CD4-positive, alpha-beta T cell (primary cell): ENCODE measurements at regions not wholly inside any gene's neighbourhood (a gene's known extent, or its start where the extent isn't known, plus 50 kb on each side); places are given as distances from the start of the nearest gene placed in this dataset.

ENCODE experiments used
- ATAC-seq: fragments of 200-7000 bp; cut with Tn5 transposase; one replicate; pipeline ENCODE4 v1.10.0; 2022; ENCODE audit warnings: mild to moderate bottlenecking; ENCODE audit not compliant: poor library complexity
- CTCF ChIA-PET: fragments of 350-600 bp; sonication (Branson Sonifier 250); formaldehyde crosslinking; loops from one replicate; lab custom pipeline; 2021; ENCODE audit warnings: antibody characterized with exemption, inconsistent platforms; lab: Charles Lee
- POLR2A ChIA-PET: fragments of 350-600 bp; sonication (Branson Sonifier 250); formaldehyde crosslinking; loops from one replicate; lab custom pipeline; 2021; ENCODE audit warnings: antibody characterized with exemption, inconsistent platforms; lab: Charles Lee
- DNase-seq, 14 experiments: peaks; one replicate each; pipeline ENCODE4 v3.0.0-alpha.2; 2013 to 2020; ENCODE audit warnings: mixed read lengths in 2 of 14
- H3K27ac ChIP-seq, 2 donors: one replicate each; pipeline versions ENCODE4 v1.5.1 to v1.7.0; 2013; ENCODE audit warnings: low read length in 2 of 2, low read depth in 1 of 2, mild to moderate bottlenecking in 1 of 2
- H3K27me3 ChIP-seq, 2 experiments: 1 replicate in 1 of 2; 2 replicates in 1 of 2; pipeline versions ENCODE4 v1.6.1 to v1.7.0; 2013; ENCODE audit warnings: low read length in 2 of 2, control low read depth in 1 of 2, mild to moderate bottlenecking in 1 of 2, moderate library complexity in 1 of 2; ENCODE audit not compliant: insufficient read depth in 2 of 2, control insufficient read depth in 1 of 2
- H3K36me3 ChIP-seq: one replicate; pipeline ENCODE4 v1.6.1; 2013; ENCODE audit warnings: low read length, control low read depth; ENCODE audit not compliant: insufficient read depth
- H3K4me1 ChIP-seq: one replicate; pipeline ENCODE4 v1.6.1; 2013; ENCODE audit warnings: low read length, control low read depth; ENCODE audit not compliant: insufficient read depth
- H3K4me3 ChIP-seq: one replicate; pipeline ENCODE4 v1.5.1; 2013; ENCODE audit warnings: mild to moderate bottlenecking, low read length, moderate library complexity
- H3K9me3 ChIP-seq, 2 experiments: 1 replicate in 1 of 2; 2 replicates in 1 of 2; pipeline versions ENCODE4 v1.6.1 to v1.7.0; 2013; ENCODE audit warnings: low read length in 2 of 2, mild to moderate bottlenecking in 2 of 2, control low read depth in 1 of 2, moderate library complexity in 1 of 2; ENCODE audit not compliant: control insufficient read depth in 1 of 2, insufficient read depth in 1 of 2
- H3K27ac Mint-ChIP-seq: one replicate; pipeline ENCODE4 v1.8.0; 2020; ENCODE audit warnings: mixed read lengths
- H3K27me3 Mint-ChIP-seq: one replicate; pipeline ENCODE4 v1.8.0; 2021; ENCODE audit warnings: mixed read lengths
- H3K36me3 Mint-ChIP-seq: one replicate; pipeline ENCODE4 v1.8.0; 2021; ENCODE audit warnings: low read depth, mixed read lengths
- H3K4me1 Mint-ChIP-seq: one replicate; pipeline ENCODE4 v1.8.0; 2021; ENCODE audit warnings: low read depth, mixed read lengths
- H3K4me3 Mint-ChIP-seq: one replicate; pipeline ENCODE4 v1.8.0; 2020; ENCODE audit warnings: mild to moderate bottlenecking, mixed read lengths
- H3K9me3 Mint-ChIP-seq: one replicate; pipeline ENCODE4 v1.8.0; 2020; ENCODE audit warnings: mixed read lengths
- intact Hi-C, 2 experiments: fragments of 100-400 bp; cut with DNase I in 1 of 2; cut with micrococcal nuclease in 1 of 2; formaldehyde crosslinking; loops; one replicate each; pipeline versions ENCODE4 v1.15.1 to v1.9.0; 2023 to 2025; cut with DNase I, micrococcal nuclease
- TF ChIP-seq, protein P1 (sequence below): fragments of 200-600 bp; IDR thresholded peaks from one replicate; pipeline ENCODE4 v1.8.0; 2022; ENCODE audit warnings: antibody characterized with exemption, mild to moderate bottlenecking

DNA sequence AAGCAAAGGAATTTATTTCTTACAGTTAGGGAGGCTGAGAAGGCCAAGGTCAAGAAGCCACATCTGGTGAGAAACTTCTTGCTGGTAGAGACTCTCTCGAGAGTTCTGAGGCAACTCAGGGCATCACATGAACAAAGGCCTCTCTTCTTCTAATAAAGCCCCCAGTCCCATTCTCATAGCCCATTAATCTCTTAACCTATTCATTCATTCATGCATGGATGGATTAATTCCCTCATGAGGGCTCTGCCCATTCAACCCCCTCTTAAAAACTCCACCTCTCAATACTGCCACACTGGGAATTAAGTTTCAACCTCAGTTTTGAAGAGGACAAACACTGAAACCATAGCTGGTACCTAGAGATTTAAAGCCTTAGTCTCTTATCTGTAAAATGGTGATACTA lies 217.9 kb upstream of the SPTLC3 start:
- H3K36me3 Mint-ChIP-seq: no peaks in the 10 kb centered on the region
- no peaks in the 10 kb centered on the region for H3K9me3 Mint-ChIP-seq
- Histone ChIP-seq H3K4me1 (no peaks in the 10 kb centered on the region), H3K27me3 (no peaks in the 10 kb centered on the region), H3K4me3 (no peak overlapping the region), H3K36me3 (no peaks in the 10 kb centered on the region), H3K9me3 (peaks cover 0 to 2% of the 10 kb centered on the region in 2 experiments), H3K27ac (no peak overlapping the region)
- intact Hi-C loops: no loop called here
- TF ChIP-seq, protein P1, sequence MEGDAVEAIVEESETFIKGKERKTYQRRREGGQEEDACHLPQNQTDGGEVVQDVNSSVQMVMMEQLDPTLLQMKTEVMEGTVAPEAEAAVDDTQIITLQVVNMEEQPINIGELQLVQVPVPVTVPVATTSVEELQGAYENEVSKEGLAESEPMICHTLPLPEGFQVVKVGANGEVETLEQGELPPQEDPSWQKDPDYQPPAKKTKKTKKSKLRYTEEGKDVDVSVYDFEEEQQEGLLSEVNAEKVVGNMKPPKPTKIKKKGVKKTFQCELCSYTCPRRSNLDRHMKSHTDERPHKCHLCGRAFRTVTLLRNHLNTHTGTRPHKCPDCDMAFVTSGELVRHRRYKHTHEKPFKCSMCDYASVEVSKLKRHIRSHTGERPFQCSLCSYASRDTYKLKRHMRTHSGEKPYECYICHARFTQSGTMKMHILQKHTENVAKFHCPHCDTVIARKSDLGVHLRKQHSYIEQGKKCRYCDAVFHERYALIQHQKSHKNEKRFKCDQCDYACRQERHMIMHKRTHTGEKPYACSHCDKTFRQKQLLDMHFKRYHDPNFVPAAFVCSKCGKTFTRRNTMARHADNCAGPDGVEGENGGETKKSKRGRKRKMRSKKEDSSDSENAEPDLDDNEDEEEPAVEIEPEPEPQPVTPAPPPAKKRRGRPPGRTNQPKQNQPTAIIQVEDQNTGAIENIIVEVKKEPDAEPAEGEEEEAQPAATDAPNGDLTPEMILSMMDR: no peak
- ChIA-PET POLR2A (no interaction called here), CTCF (no interaction called here)
- no peaks in the 10 kb centered on the region for H3K4me1 Mint-ChIP-seq
- ATAC-seq: no peak
- no peak overlapping the region for H3K27ac Mint-ChIP-seq
- DNase-seq: no peak
- H3K4me3 Mint-ChIP-seq: no peak overlapping the region
- H3K27me3 Mint-ChIP-seq: no peaks in the 10 kb centered on the region

DNA sequence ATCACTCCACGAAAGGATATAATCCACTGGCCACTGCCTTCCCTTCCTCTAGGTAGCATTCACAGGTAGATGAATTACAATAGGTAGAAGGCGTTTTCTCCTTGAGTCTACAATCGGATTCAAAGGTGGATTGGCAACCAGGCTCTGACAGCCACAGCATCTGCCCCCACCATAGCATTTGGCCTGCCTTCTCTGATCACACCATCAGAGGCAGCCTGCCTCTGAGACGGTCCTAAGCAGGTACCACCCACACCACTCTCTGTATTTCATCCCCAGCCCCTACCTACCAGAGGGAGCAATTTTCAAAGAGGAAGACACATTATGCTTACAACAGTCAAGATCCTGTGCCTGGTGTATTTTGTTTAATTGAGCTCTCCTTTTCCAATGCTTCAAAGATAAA lies 210.5 kb upstream of the SPTLC3 start:
- Histone ChIP-seq H3K27ac (no peak overlapping the region), H3K4me3 (no peak overlapping the region), H3K36me3 (no peaks in the 10 kb centered on the region), H3K4me1 (no peaks in the 10 kb centered on the region), H3K9me3 (peaks cover 0 to 9% of the 10 kb centered on the region in 2 experiments), H3K27me3 (no peaks in the 10 kb centered on the region)
- Mint-ChIP-seq H3K4me3 (no peak overlapping the region), H3K4me1 (no peaks in the 10 kb centered on the region), H3K27ac (no peak overlapping the region), H3K36me3 (no peaks in the 10 kb centered on the region), H3K9me3 (peaks cover 5% of the 10 kb centered on the region), H3K27me3 (no peaks in the 10 kb centered on the region)
- intact Hi-C loops: no loop called here
- DNase-seq (no peak), ATAC-seq (no peak)
- ChIA-PET POLR2A (no interaction called here), CTCF (no interaction called here)
- TF ChIP-seq, protein P1: no peak

DNA sequence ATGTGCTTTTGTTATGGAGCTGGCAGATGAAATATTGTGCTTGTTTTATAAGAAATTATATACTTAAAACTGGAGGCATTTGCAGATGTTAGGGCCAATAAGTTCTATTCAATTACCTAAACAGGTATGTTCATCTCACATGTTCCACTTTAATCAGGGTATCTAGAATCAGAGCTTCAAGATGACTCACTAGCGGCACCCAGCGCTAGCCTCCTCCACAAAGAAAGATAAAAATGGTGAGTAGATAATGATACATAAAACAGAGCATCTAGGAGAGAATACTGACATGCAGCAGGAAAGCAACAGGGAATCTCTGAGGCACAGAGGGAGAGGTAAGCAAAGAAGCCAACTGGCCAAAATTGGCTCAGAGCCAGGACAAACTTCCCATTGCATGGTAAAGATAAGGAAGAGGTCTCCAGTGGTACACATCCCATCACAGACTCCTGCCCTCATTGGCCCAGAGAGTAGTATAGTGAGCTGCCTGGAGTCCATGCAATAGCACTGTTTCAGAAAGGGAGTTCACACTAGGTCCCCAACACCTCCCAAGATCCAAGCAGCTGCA lies 200.7 kb upstream of the SPTLC3 start:
- Mint-ChIP-seq H3K9me3 (peaks cover 9% of the 10 kb centered on the region), H3K27me3 (no peaks in the 10 kb centered on the region), H3K4me1 (no peaks in the 10 kb centered on the region), H3K27ac (no peak overlapping the region), H3K4me3 (no peak overlapping the region), H3K36me3 (no peaks in the 10 kb centered on the region)
- DNase-seq: no peak
- ATAC-seq: no peak
- peaks cover 0 to 11% of the 10 kb centered on the region in 2 experiments for H3K9me3 ChIP-seq
- POLR2A ChIA-PET: no interaction called here
- CTCF ChIA-PET: no interaction called here
- H3K4me1 ChIP-seq: no peaks in the 10 kb centered on the region
- no peak overlapping the region for H3K27ac ChIP-seq
- TF ChIP-seq, protein P1: no peak
- no peaks in the 10 kb centered on the region for H3K27me3 ChIP-seq
- H3K36me3 ChIP-seq: no peaks in the 10 kb centered on the region
- intact Hi-C loops: no loop called here
- no peak overlapping the region for H3K4me3 ChIP-seq
